Psoas muscle (tissue), 7 donors: ENCODE measurements at regions not wholly inside any gene's neighbourhood (a gene's known extent, or its start where the extent isn't known, plus 50 kb on each side); places are given as distances from the start of the nearest gene placed in this dataset.

ENCODE experiments used
- ATAC-seq, 4 donors: fragments of 200-7000 bp; cut with Tn5 transposase; one replicate each; pipeline ENCODE4 v1.9.1; 2020; ENCODE audit warnings: moderate library complexity in 3 of 4, mild to moderate bottlenecking in 2 of 4
- DNase-seq, 2 donors: peaks; one replicate each; pipeline ENCODE4 v3.0.0-alpha.2; 2020
- H3K27ac ChIP-seq: fragments of 200-600 bp; one replicate; pipeline ENCODE4 v1.8.0; 2022
- H3K27me3 ChIP-seq, 3 donors: fragments of 200-600 bp in 1 of 3; one replicate each; pipeline versions ENCODE4 v1.6.1 to v1.8.0; 2013 to 2022; ENCODE audit warnings: low read length in 2 of 3, mild to moderate bottlenecking in 2 of 3, moderate library complexity in 1 of 3; ENCODE audit not compliant: insufficient read depth in 3 of 3
- H3K36me3 ChIP-seq, 2 donors: fragments of 200-600 bp in 1 of 2; one replicate each; pipeline versions ENCODE4 v1.6.1 to v1.8.0; 2013 to 2022; ENCODE audit warnings: low read depth in 1 of 2, mild to moderate bottlenecking in 1 of 2, moderate library complexity in 1 of 2; ENCODE audit not compliant: insufficient read depth in 1 of 2
- H3K4me1 ChIP-seq: fragments of 200-600 bp; one replicate; pipeline ENCODE4 v1.8.0; 2022
- H3K4me3 ChIP-seq: fragments of 200-600 bp; one replicate; pipeline ENCODE4 v1.8.0; 2022; ENCODE audit warnings: mild to moderate bottlenecking
- H3K9me3 ChIP-seq: fragments of 200-600 bp; one replicate; pipeline ENCODE4 v1.8.0; 2022
- WGBS, 3 donors: extraction: QIAGEN DNeasy Blood & Tissue Kit; methylation state at CpG; one replicate each; pipeline versions ENCODE4 v1.1.6 to v1.1.7; 2013; 5-methylcytosine and 5-hydroxymethylcytosine counted together
- intact Hi-C, 2 donors: fragments of 100-400 bp; cut with DNase I; formaldehyde crosslinking; loops; one replicate each; pipeline versions ENCODE4 v1.11.0 to v1.14.2; 2022
- TF ChIP-seq, protein P1 (sequence below): fragments of 200-600 bp; IDR thresholded peaks from one replicate; pipeline ENCODE4 v1.8.0; 2022; ENCODE audit warnings: antibody characterized with exemption
- donor health status: healthy with polysubstance abuse.
- donor health status: DM: no; HTN: no; CAD: no; lungs with moderate emphysema.
- donor health status: Bipolar disorder and iron deficiency.
- donor health status: healthy.
- donor health status: DM: yes; HTN: yes; CAD: no.
- donor health status: DM: no; HTN: no; CAD: no.
- donor health status: DM: yes; HTN: yes; CAD: no.

DNA sequence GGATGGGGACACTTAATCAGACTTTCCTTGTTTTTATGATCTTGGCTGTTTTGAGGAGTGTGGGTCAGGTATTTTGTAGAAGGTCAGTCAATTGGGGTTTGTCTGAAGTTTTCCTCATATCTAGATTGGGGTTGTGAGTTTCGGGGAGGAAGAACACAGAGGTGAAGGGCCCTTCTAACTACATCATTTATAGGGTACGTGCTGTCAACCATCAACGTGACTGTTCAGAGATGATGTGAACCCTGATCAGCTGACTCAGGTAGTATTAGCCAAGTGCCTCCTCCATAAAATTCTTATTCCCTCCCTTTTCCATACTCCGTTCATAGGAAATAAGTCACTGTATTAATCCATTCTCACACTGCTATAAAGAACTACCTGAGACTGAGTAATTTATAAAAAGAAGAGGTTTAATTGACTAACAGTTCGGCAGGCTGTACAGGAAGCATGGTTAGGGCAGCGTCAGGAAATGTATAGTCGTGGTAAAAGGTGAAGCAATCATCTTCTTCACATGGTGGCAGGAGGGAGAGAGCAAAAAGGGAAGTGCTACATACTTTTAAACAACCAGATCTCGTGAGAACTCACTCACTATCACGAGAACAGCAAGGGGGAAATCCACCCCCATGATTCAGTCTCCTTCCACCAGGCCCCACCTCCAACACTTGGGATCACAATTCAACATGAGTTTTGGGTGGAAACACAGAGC is 547.1 kb upstream of the LINC00305 start:
- Histone ChIP-seq H3K27ac (no peak overlapping the region), H3K27me3 (no peaks in the 10 kb centered on the region), H3K36me3 (no peaks in the 10 kb centered on the region), H3K4me3 (no peak overlapping the region), H3K9me3 (no peaks in the 10 kb centered on the region), H3K4me1 (no peaks in the 10 kb centered on the region)
- DNase-seq, result no peak
- no peak for ATAC-seq
- WGBS, 3 donors, result 68 to 73% (median 73%) methylated on average over 9 of the region's 9 CpGs
- intact Hi-C loops, result loop anchor here in 1 of 2 donors (10.0 kb wide), 1 partner anchor 59 kb away; no protein-coding TSS in a partner anchor
- TF ChIP-seq, protein P1, sequence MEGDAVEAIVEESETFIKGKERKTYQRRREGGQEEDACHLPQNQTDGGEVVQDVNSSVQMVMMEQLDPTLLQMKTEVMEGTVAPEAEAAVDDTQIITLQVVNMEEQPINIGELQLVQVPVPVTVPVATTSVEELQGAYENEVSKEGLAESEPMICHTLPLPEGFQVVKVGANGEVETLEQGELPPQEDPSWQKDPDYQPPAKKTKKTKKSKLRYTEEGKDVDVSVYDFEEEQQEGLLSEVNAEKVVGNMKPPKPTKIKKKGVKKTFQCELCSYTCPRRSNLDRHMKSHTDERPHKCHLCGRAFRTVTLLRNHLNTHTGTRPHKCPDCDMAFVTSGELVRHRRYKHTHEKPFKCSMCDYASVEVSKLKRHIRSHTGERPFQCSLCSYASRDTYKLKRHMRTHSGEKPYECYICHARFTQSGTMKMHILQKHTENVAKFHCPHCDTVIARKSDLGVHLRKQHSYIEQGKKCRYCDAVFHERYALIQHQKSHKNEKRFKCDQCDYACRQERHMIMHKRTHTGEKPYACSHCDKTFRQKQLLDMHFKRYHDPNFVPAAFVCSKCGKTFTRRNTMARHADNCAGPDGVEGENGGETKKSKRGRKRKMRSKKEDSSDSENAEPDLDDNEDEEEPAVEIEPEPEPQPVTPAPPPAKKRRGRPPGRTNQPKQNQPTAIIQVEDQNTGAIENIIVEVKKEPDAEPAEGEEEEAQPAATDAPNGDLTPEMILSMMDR, result no peak

DNA sequence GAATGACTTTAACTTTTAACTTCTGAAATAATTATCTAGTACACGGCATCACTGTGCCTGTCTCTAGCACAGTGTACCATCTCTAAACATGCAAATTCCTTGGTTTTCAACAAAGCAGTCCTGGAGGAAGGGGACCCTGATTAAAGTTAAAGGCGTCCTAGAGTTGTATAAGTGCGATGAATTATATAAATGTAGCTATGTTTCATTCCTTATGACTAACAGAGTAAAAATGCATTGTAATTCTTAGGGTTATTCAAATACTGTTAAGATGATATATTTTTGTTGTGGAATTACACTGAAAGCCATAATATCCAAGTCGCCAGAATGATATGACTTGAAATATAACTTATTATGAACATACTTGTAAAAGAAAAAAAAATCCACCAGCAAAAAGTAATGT is 544.9 kb upstream of the LINC00305 start:
- DNase-seq (no peak), ATAC-seq (no peak)
- 59 to 72% (median 69%) methylated on average over 4 of the region's 4 CpGs for WGBS, 3 donors
- no peak overlapping the region for H3K27ac ChIP-seq
- H3K4me1 ChIP-seq, result no peaks in the 10 kb centered on the region
- intact Hi-C loops, result loop anchor here in 1 of 2 donors (10.0 kb wide), 1 partner anchor 61 kb away; no protein-coding TSS in a partner anchor
- H3K4me3 ChIP-seq, result no peak overlapping the region
- TF ChIP-seq, protein P1, result no peak
- H3K9me3 ChIP-seq, result no peaks in the 10 kb centered on the region
- no peaks in the 10 kb centered on the region for H3K27me3 ChIP-seq
- no peaks in the 10 kb centered on the region for H3K36me3 ChIP-seq

DNA sequence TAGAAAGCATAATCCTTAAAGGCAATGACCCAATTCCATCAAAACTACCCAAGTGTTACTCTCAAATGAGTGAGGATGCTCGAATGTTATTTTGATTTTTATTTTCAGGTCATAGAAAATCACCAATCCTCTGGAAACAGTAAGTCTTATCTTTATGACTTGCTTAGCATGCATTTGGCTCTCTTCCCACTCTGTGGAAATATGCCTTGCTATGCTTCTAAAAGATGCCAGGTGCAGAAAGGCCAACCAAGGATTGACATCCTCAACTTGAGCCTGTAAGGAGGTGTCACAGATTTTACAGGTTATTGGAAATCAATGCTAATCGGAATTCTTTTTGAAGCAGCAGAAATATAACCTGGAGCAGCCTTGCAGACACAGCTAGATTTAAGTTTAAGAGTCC is 543.9 kb upstream of the LINC00305 start:
- no peak overlapping the region for H3K4me3 ChIP-seq
- H3K27me3 ChIP-seq, result no peaks in the 10 kb centered on the region
- no peaks in the 10 kb centered on the region for H3K9me3 ChIP-seq
- no peak for ATAC-seq
- 38 to 50% (median 41%) methylated on average over 2 of the region's 2 CpGs for WGBS, 3 donors
- H3K36me3 ChIP-seq, result no peaks in the 10 kb centered on the region
- H3K4me1 ChIP-seq, result no peaks in the 10 kb centered on the region
- TF ChIP-seq, protein P1, result no peak
- no peak overlapping the region for H3K27ac ChIP-seq
- DNase-seq, result no peak
- intact Hi-C loops, result loop anchor here in 1 of 2 donors (10.0 kb wide), 1 partner anchor 62 kb away; no protein-coding TSS in a partner anchor

DNA sequence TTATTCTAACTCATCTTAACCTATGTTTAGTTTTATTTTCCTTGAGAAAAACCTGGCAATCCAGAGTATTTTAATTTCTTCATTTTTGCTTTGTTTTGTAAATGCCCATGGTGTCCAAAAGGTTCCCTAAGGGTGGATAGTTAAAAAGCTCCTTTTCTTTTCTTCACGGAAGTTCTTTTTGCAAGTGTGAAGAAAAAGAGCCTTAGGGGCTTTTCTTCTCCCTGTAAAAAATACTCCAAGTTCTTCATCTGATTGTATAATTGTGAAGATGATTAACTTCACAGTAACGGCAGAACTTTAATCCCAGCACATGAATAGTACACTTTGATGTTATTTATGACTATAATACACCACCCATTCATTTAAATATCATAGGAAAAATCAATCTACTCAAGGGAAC is 530.2 kb upstream of the LINC00305 start:
- DNase-seq, result no peak
- no peaks in the 10 kb centered on the region for H3K4me1 ChIP-seq
- ATAC-seq, result no peak
- H3K27me3 ChIP-seq, result no peaks in the 10 kb centered on the region
- intact Hi-C loops, result no loop called here
- H3K27ac ChIP-seq, result no peak overlapping the region
- 41 to 47% (median 45%) methylated on average over 2 of the region's 2 CpGs for WGBS, 3 donors
- no peaks in the 10 kb centered on the region for H3K36me3 ChIP-seq
- TF ChIP-seq, protein P1, result no peak
- no peak overlapping the region for H3K4me3 ChIP-seq
- no peaks in the 10 kb centered on the region for H3K9me3 ChIP-seq

DNA sequence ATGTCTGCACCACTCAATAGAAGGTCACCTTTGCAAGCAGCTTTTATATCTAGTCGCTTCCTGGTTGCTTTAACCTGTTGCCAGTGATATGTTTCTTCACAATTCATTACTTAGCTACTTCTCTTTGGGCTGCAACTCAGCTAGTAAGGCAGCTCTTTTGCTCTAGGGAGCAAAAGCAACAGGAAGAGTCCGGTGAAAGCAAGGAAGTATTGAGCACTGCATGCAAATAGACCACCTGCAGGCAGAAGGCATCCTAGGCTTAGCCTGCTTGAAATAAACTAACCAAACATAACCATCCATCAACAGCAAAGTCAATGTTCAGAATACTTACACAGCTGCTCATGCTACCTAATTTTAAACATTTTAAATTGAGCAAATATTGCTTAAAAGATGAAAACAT is 529.2 kb upstream of the LINC00305 start:
- Histone ChIP-seq H3K4me3 (no peak overlapping the region), H3K27ac (no peak overlapping the region), H3K36me3 (no peaks in the 10 kb centered on the region), H3K9me3 (no peaks in the 10 kb centered on the region), H3K27me3 (no peaks in the 10 kb centered on the region), H3K4me1 (no peaks in the 10 kb centered on the region)
- TF ChIP-seq, protein P1, result no peak
- intact Hi-C loops, result no loop called here
- 56 to 59% (median 57%) methylated on average over 2 of the region's 2 CpGs for WGBS, 3 donors
- ATAC-seq, result no peak
- no peak for DNase-seq
